Heart left ventricle (tissue), 13 donors: ENCODE measurements at regions not wholly inside any gene's neighbourhood (a gene's known extent, or its start where the extent isn't known, plus 50 kb on each side); places are given as distances from the start of the nearest gene placed in this dataset.

Experiments
- CTCF ChIP-seq, 12 donors: fragments of 200-600 bp; sonication (generic) in 4 of 12; IDR thresholded peaks; one replicate each; pipeline versions ENCODE4 v1.5.0 to v1.8.0; 2018 to 2022; ENCODE audit warnings: antibody characterized with exemption in 12 of 12, mild to moderate bottlenecking in 5 of 12
- POLR2A ChIP-seq, 2 donors: fragments of 450-650 bp; IDR thresholded peaks; one replicate each; pipeline ENCODE4 v1.6.1; 2017; ENCODE audit warnings: antibody characterized with exemption in 2 of 2, mild to moderate bottlenecking in 2 of 2, moderate library complexity in 2 of 2
- donor health status: ischemic (EF 13 %, LVEDD 7.1; RV severe dilation, severe dysfunction).
- donor health status: DM: no; HTN: yes; CAD: no.
- donor health status: DM: no; HTN: no; CAD: no.
- donor health status: ischemic (EF 25% LVEDD 6.9; RV normal size, moderate dysfunction).
- donor health status: ischemic (EF 25% LVEDD 5.7; RV mildly dilated, moderate dysfunction).
- donor health status: ischemic (EF 35%, LVEDD 5.7; RV mildly dilated, moderate dysfunction).
- donor health status: nonischemic (EF 11% LVEDD 7.7; RV severe dilation, severe dysfunction).
- donor health status: DM: yes; HTN: yes; CAD: no.
- donor health status: PGD.
- donor health status: ischemic (EF 29% LVEDD 5.4; RV normal size, mild dysfunction).
- donor health status: nonischemic (EF 23%, LVEDD 6.1; RV moderate dilation, normal function).

GRCh38 chr9:75591972-75592371 lies 298.5 kb upstream of the PCSK5 start:
- TF ChIP-seq CTCF (IDR thresholded peaks at IDR 0.05) (no peak), POLR2A (IDR thresholded peaks at IDR 0.05) (no peak)
